HG02623 (cell line): ENCODE measurements at regions not wholly inside any gene's neighbourhood (a gene's known extent, or its start where the extent isn't known, plus 50 kb on each side); places are given as distances from the start of the nearest gene placed in this dataset.

ENCODE experiments used
- ATAC-seq: cut with Tn5 transposase; IDR thresholded peaks from one replicate; pipeline ENCODE4 v1.9.1; 2021; ENCODE audit warnings: moderate library complexity; ENCODE audit not compliant: unreplicated experiment

- no peak for ATAC-seq
Observed at GRCh38 chr5:133667217-133667616, 54.9 kb upstream of the FSTL4 start.

GRCh38 chr5:133665571-133665970 lies 53.2 kb upstream of the FSTL4 start:
- ATAC-seq: no peak

DNA sequence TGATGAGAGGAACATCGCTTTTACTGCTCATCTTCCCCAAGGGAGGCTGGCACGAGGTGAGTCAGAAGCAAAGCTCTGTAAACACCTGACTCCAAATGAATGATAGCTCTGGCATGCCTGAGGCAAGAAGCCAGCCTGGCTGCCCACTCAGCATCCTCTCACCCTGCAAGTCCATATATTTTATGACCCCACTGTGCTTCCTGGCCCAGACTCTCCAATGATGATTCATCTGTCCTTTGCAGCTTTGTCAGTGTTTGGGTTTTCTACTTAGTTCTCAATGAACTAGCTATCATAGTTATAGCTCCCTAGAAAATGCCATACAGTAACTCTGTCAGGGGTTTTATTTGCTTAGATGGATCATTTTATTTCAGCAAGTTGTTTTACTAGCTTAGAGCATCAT lies 52.1 kb upstream of the FSTL4 start:
- no peak for ATAC-seq

DNA sequence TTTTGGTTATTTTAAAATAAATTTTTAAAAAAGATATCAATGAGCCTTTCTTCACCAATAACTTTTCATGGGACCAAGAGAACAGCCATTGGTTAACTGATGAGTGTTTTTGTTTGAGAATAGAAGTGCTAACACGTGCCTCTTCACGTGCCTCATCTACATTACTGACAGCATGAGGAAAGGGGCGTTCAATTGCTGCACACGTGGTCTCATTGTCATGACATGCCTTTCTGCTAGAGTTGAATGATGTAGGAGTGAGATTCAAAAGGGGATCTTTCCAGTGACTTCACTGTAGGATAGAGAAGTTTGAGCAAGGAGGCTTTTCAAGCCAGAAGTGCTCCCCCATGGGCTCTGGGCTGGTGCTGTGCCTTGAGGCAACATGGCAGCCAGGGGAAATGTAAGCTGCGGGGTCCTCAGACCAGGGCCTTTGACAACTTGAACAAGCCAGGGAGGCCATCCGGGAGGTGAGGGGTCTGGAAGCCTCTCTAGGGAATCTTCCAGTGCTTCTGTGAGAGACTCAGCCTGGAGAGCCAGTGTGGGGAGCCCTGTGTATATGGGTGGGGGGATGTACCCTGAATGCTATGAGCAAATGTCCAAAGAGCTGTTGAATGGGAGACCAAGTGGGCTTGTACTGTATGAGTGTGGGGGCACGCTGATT lies 51.2 kb upstream of the FSTL4 start:
- no peak for ATAC-seq

DNA sequence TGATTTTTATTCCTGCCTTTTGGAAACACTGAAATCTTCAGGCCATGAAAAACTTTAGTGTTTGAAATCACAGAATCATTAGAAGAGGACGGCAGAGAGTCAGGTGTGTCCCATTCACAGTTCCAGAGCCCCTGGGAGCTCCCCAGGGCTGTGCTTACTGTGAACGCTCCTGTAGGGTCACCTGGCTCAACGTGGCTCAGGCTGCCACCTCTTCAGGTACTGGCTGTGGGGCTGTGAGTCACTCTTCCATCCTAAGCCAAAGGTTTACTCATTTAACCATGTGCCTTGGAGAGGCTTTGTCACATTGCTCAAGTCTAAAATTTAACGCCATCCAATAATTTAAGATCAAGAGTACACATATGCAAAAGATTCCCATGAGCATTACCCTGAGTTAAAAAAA lies 50.2 kb upstream of the FSTL4 start:
- no peak for ATAC-seq
